ENCODE measurements at regions not wholly inside any gene's neighbourhood (a gene's known extent, or its start where the extent isn't known, plus 50 kb on each side); places are given as distances from the start of the nearest gene placed in this dataset.

GRCh38 chr12:43112101-43112920 lies 439.7 kb downstream of the ADAMTS20 start:
- Histone ChIP-seq H4K91ac (ENCODE audit: insufficient read length, low read depth, low read length) (no peak overlapping the region), H3T11ph (ENCODE audit: low read length) (no peak overlapping the region), H3K27ac (ENCODE audit: insufficient read length, low read depth, low read length) (no peak overlapping the region), H3K18ac (ENCODE audit: insufficient read length, low read depth, low read length) (no peak overlapping the region), H4K20me1 (ENCODE audit: control insufficient read depth, insufficient read depth, insufficient read length) (no peaks in the 10 kb centered on the region), H2BK15ac (ENCODE audit: low read depth, low read length) (no peak overlapping the region), H3K14ac (ENCODE audit: insufficient read depth, low read length) (no peak overlapping the region), H2BK20ac (ENCODE audit: low read depth, low read length, poor library complexity, severe bottlenecking) (no peak overlapping the region), H3K4ac (ENCODE audit: low read depth, low read length) (no peak overlapping the region), H3K27me3 (ENCODE audit: insufficient read depth, low read length) (no peaks in the 10 kb centered on the region), H3K4me1 (ENCODE audit: insufficient read depth, low read length) (no peaks in the 10 kb centered on the region), H3K79me2 (ENCODE audit: insufficient read depth, low read length) (no peaks in the 10 kb centered on the region), H4K8ac (replicated peaks; ENCODE audit: insufficient read length, low read depth, low read length) (no peak overlapping the region), H4K5ac (ENCODE audit: insufficient read length, low read depth, low read length) (no peak overlapping the region), H2BK5ac (ENCODE audit: insufficient read length, low read length) (no peak overlapping the region), H2BK12ac (ENCODE audit: insufficient read length, low read depth, low read length) (no peak overlapping the region), H2AFZ (ENCODE audit: low read length) (no peak overlapping the region), H3K9ac (ENCODE audit: extremely low read depth, insufficient read length, low read length) (no peak overlapping the region), H3K4me2 (ENCODE audit: insufficient read depth, insufficient read length, low read length) (no peak overlapping the region), H3K79me1 (ENCODE audit: insufficient read depth, low read depth, low read length, poor library complexity, severe bottlenecking) (no peaks in the 10 kb centered on the region), H2BK120ac (ENCODE audit: low read depth, low read length, poor library complexity, severe bottlenecking) (no peak overlapping the region), H3K9me3 (ENCODE audit: control insufficient read depth, low read depth, low read length) (no peaks in the 10 kb centered on the region), H3K56ac (ENCODE audit: insufficient read length, low read depth, low read length) (no peak overlapping the region), H3K23ac (ENCODE audit: insufficient read length, low read depth, low read length) (no peak overlapping the region), H2AK5ac (ENCODE audit: insufficient read length, low read length) (no peak overlapping the region), H3K23me2 (ENCODE audit: insufficient read length, low read depth, low read length, poor library complexity, severe bottlenecking) (no peaks in the 10 kb centered on the region)
- no peak for TF ChIP-seq CTCF (conservative IDR thresholded peaks at IDR 0.05)
- no peak overlapping the region for H3K4me3 Mint-ChIP-seq
- no CpG with 5 or more reads among the region's 8 CpGs for WGBS (ENCODE audit: extremely low coverage, insufficient read length, low lambda C conversion rate)
- no peak overlapping the region for H3K27ac Mint-ChIP-seq
- H3K9me3 Mint-ChIP-seq, result no peaks in the 10 kb centered on the region; a peak in 1 of 5 replicates
- no peak for DNase-seq
- no peaks in the 10 kb centered on the region; a peak in 1 of 7 replicates for H3K36me3 Mint-ChIP-seq (ENCODE audit: insufficient read depth in 1 of 3, low read depth in 3 of 3)
- H3K4me1 Mint-ChIP-seq, result peaks cover 4 to 8% of the 10 kb centered on the region in 2 experiments
- no peaks in the 10 kb centered on the region; the same call in 1 of the 2 replicates for H3K27me3 Mint-ChIP-seq (ENCODE audit: low read depth)
